Peyer's patch (tissue), 4 donors: ENCODE measurements at regions not wholly inside any gene's neighbourhood (a gene's known extent, or its start where the extent isn't known, plus 50 kb on each side); places are given as distances from the start of the nearest gene placed in this dataset.

Experiments
- POLR2A ChIP-seq, 2 donors: fragments of 450-650 bp; IDR thresholded peaks; one replicate each; pipeline ENCODE4 v1.5.1; 2017; ENCODE audit warnings: antibody characterized with exemption in 2 of 2, mild to moderate bottlenecking in 2 of 2, moderate library complexity in 2 of 2
- TF ChIP-seq, protein P1 (sequence below), 6 experiments: fragments of 450-650 bp in 4 of 6; fragments of 200-600 bp in 2 of 6; sonication (generic) in 1 of 6; IDR thresholded peaks; one replicate each; pipeline ENCODE4 v1.5.1; 2017 to 2019; ENCODE audit warnings: antibody characterized with exemption in 6 of 6, mild to moderate bottlenecking in 3 of 6, moderate library complexity in 1 of 6

DNA sequence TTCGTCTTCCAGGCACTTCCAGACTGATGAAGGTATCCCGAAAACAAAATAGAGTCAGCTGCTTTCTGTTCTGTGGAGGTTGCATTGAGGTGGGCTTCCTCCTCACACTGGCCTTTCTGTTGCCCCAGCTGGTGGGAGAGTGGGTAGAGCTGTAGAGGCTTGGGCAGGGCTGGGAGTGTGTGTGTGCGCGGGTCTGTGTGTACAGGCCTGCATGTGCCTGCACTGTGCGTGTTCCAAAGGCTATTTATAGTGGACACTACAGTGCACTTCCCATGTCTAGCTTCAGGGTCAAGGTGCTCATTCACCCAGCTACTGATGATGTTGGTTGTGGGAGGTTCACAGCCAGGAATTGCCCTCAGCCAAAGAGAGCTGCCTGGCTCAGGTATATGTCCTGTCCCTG is 260.1 kb upstream of the HABP2 start:
- TF ChIP-seq, protein P1, sequence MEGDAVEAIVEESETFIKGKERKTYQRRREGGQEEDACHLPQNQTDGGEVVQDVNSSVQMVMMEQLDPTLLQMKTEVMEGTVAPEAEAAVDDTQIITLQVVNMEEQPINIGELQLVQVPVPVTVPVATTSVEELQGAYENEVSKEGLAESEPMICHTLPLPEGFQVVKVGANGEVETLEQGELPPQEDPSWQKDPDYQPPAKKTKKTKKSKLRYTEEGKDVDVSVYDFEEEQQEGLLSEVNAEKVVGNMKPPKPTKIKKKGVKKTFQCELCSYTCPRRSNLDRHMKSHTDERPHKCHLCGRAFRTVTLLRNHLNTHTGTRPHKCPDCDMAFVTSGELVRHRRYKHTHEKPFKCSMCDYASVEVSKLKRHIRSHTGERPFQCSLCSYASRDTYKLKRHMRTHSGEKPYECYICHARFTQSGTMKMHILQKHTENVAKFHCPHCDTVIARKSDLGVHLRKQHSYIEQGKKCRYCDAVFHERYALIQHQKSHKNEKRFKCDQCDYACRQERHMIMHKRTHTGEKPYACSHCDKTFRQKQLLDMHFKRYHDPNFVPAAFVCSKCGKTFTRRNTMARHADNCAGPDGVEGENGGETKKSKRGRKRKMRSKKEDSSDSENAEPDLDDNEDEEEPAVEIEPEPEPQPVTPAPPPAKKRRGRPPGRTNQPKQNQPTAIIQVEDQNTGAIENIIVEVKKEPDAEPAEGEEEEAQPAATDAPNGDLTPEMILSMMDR (IDR thresholded peaks at IDR 0.05) = no peak
- TF ChIP-seq POLR2A (IDR thresholded peaks at IDR 0.05) = no peak
